ENCODE measurements at regions not wholly inside any gene's neighbourhood (a gene's known extent, or its start where the extent isn't known, plus 50 kb on each side); places are given as distances from the start of the nearest gene placed in this dataset.

DNA sequence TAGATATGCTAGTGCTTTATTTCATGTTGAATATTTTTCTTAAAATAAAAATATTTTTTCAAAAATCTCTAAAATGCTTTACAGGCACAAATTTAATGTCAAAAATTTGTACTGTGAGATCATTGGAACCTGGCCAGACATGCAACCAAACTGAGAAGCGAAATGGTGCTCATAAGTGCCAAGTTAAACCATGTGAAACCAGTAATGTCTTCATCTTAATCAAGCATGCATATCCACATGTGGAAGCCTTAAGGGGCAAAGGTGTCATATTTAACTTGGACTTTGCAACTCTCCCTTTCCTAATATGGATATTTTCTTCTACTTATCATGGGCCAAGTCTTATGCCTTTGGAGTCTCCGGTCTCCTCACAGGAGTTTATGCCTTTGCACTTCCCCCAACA, 208.9 kb upstream of the COL8A1 start:
- no peak for DNase-seq (ENCODE audit: insufficient read length, low spot score, missing footprints)
- Histone ChIP-seq H3K4me2 (ENCODE audit: insufficient read depth, low read length) (no peak overlapping the region), H3K4me3 (ENCODE audit: insufficient read depth, low read length) (no peak overlapping the region), H3K79me2 (ENCODE audit: insufficient read depth, low read length) (no peaks in the 10 kb centered on the region), H3K27ac (ENCODE audit: low read depth, low read length) (no peak overlapping the region), H3K4me1 (ENCODE audit: insufficient read depth, low read length) (peaks cover 6% of the 10 kb centered on the region), H3K36me3 (ENCODE audit: insufficient read depth, low read length) (no peaks in the 10 kb centered on the region), H3K9me3 (ENCODE audit: low read depth, low read length) (no peaks in the 10 kb centered on the region), H3K27me3 (ENCODE audit: insufficient read depth, low read length) (no peaks in the 10 kb centered on the region), H4K20me1 (ENCODE audit: insufficient read depth, low read length) (no peaks in the 10 kb centered on the region), H2AFZ (ENCODE audit: low read length) (no peak overlapping the region)
- TF ChIP-seq, protein P1, sequence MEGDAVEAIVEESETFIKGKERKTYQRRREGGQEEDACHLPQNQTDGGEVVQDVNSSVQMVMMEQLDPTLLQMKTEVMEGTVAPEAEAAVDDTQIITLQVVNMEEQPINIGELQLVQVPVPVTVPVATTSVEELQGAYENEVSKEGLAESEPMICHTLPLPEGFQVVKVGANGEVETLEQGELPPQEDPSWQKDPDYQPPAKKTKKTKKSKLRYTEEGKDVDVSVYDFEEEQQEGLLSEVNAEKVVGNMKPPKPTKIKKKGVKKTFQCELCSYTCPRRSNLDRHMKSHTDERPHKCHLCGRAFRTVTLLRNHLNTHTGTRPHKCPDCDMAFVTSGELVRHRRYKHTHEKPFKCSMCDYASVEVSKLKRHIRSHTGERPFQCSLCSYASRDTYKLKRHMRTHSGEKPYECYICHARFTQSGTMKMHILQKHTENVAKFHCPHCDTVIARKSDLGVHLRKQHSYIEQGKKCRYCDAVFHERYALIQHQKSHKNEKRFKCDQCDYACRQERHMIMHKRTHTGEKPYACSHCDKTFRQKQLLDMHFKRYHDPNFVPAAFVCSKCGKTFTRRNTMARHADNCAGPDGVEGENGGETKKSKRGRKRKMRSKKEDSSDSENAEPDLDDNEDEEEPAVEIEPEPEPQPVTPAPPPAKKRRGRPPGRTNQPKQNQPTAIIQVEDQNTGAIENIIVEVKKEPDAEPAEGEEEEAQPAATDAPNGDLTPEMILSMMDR (IDR thresholded peaks at IDR 0.05; ENCODE audit: extremely low read depth, low read depth, low read length): no peak

GRCh38 chr3:99425930-99426329, 212.5 kb upstream of the COL8A1 start:
- no peaks in the 10 kb centered on the region for H3K79me2 ChIP-seq (ENCODE audit: insufficient read depth, low read length)
- H3K4me1 ChIP-seq (ENCODE audit: insufficient read depth, low read length): peaks cover 6% of the 10 kb centered on the region
- TF ChIP-seq, protein P1 (IDR thresholded peaks at IDR 0.05; ENCODE audit: extremely low read depth, low read depth, low read length): no peak
- H3K27me3 ChIP-seq (ENCODE audit: insufficient read depth, low read length): no peaks in the 10 kb centered on the region
- no peaks in the 10 kb centered on the region for H4K20me1 ChIP-seq (ENCODE audit: insufficient read depth, low read length)
- H3K4me2 ChIP-seq (ENCODE audit: insufficient read depth, low read length): no peak overlapping the region
- H3K27ac ChIP-seq (ENCODE audit: low read depth, low read length): no peak overlapping the region
- H3K9me3 ChIP-seq (ENCODE audit: low read depth, low read length): no peaks in the 10 kb centered on the region
- H3K36me3 ChIP-seq (ENCODE audit: insufficient read depth, low read length): no peaks in the 10 kb centered on the region
- peak overlapping the region; percentile 2 for H2AFZ ChIP-seq (ENCODE audit: low read length)
- no peak for DNase-seq (ENCODE audit: insufficient read length, low spot score, missing footprints)
- H3K4me3 ChIP-seq (ENCODE audit: insufficient read depth, low read length): no peak overlapping the region

DNA sequence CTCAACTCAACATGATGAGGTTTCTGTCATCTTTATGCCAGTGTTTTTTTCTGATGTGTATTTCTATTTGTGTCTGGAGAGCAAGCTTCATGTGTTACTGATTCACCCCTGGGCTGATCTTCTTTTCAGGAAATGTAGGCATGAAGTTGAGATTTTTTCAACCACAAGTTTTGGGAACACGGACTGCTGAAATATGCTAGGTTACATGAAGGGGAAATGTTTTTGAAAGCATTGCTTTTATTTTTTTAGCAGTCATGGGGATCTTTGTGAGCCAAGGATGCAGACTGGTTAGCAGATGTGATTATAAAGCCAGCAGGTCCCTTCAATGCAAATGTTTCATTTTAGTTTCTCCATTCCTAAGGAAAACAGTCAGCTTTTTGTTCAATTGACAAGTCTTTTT, 219.3 kb upstream of the COL8A1 start:
- H3K4me1 ChIP-seq (ENCODE audit: insufficient read depth, low read length): peaks cover 11% of the 10 kb centered on the region
- H3K4me3 ChIP-seq (ENCODE audit: insufficient read depth, low read length): no peak overlapping the region
- TF ChIP-seq, protein P1 (IDR thresholded peaks at IDR 0.05; ENCODE audit: extremely low read depth, low read depth, low read length): no peak
- peak overlapping the region; percentile 58 for H2AFZ ChIP-seq (ENCODE audit: low read length)
- no peak overlapping the region for H3K4me2 ChIP-seq (ENCODE audit: insufficient read depth, low read length)
- peak overlapping the region; percentile 63 for H3K27ac ChIP-seq (ENCODE audit: low read depth, low read length)
- DNase-seq (ENCODE audit: insufficient read length, low spot score, missing footprints): peak; percentile 85
- no peaks in the 10 kb centered on the region for H4K20me1 ChIP-seq (ENCODE audit: insufficient read depth, low read length)
- H3K79me2 ChIP-seq (ENCODE audit: insufficient read depth, low read length): no peaks in the 10 kb centered on the region
- H3K27me3 ChIP-seq (ENCODE audit: insufficient read depth, low read length): no peaks in the 10 kb centered on the region
- H3K9me3 ChIP-seq (ENCODE audit: low read depth, low read length): no peaks in the 10 kb centered on the region
- H3K36me3 ChIP-seq (ENCODE audit: insufficient read depth, low read length): no peaks in the 10 kb centered on the region

GRCh38 chr3:99418709-99419108, 219.7 kb upstream of the COL8A1 start:
- Histone ChIP-seq H3K4me3 (ENCODE audit: insufficient read depth, low read length) (no peak overlapping the region), H3K4me1 (ENCODE audit: insufficient read depth, low read length) (peaks cover 15% of the 10 kb centered on the region), H3K27ac (ENCODE audit: low read depth, low read length) (peak overlapping the region; percentile 63), H2AFZ (ENCODE audit: low read length) (peak overlapping the region; percentile 58), H3K36me3 (ENCODE audit: insufficient read depth, low read length) (no peaks in the 10 kb centered on the region), H3K27me3 (ENCODE audit: insufficient read depth, low read length) (no peaks in the 10 kb centered on the region), H4K20me1 (ENCODE audit: insufficient read depth, low read length) (no peaks in the 10 kb centered on the region), H3K4me2 (ENCODE audit: insufficient read depth, low read length) (no peak overlapping the region), H3K9me3 (ENCODE audit: low read depth, low read length) (no peaks in the 10 kb centered on the region), H3K79me2 (ENCODE audit: insufficient read depth, low read length) (no peaks in the 10 kb centered on the region)
- TF ChIP-seq, protein P1 (IDR thresholded peaks at IDR 0.05; ENCODE audit: extremely low read depth, low read depth, low read length): no peak
- no peak for DNase-seq (ENCODE audit: insufficient read length, low spot score, missing footprints)

All from osteoblast (primary cell).